Parathyroid adenoma (tissue), 2 donors: ENCODE measurements at regions not wholly inside any gene's neighbourhood (a gene's known extent, or its start where the extent isn't known, plus 50 kb on each side); places are given as distances from the start of the nearest gene placed in this dataset.

Source experiments
- H2AFZ ChIP-seq: fragments of 300-600 bp; sonication (generic); one replicate; pipeline ENCODE4 v1.7.0; 2017; ENCODE audit warnings: antibody characterized with exemption, mild to moderate bottlenecking
- H3K27ac ChIP-seq: fragments of 300-600 bp; sonication (generic); one replicate; pipeline ENCODE4 v1.7.0; 2017
- H3K27me3 ChIP-seq: fragments of 300-600 bp; sonication (generic); one replicate; pipeline ENCODE4 v1.7.0; 2017; ENCODE audit warnings: low read length; ENCODE audit not compliant: control insufficient read depth, insufficient read depth
- H3K36me3 ChIP-seq: fragments of 300-600 bp; sonication (generic); one replicate; pipeline ENCODE4 v1.7.0; 2017; ENCODE audit warnings: low read length; ENCODE audit not compliant: control insufficient read depth, insufficient read depth
- H3K4me1 ChIP-seq: fragments of 300-600 bp; sonication (generic); one replicate; pipeline ENCODE4 v1.7.0; 2017; ENCODE audit warnings: control low read depth
- H3K4me2 ChIP-seq: fragments of 300-600 bp; sonication (generic); one replicate; pipeline ENCODE4 v1.7.0; 2017; ENCODE audit warnings: low read length
- H3K4me3 ChIP-seq: fragments of 300-600 bp; sonication (generic); one replicate; pipeline ENCODE4 v1.7.0; 2017; ENCODE audit warnings: low read depth, low read length
- H3K79me2 ChIP-seq: fragments of 300-600 bp; sonication (generic); one replicate; pipeline ENCODE4 v1.7.0; 2017; ENCODE audit warnings: control low read depth
- H3K9ac ChIP-seq: fragments of 300-600 bp; sonication (generic); one replicate; pipeline ENCODE4 v1.7.0; 2017; ENCODE audit warnings: mild to moderate bottlenecking
- H3K9me3 ChIP-seq: fragments of 300-600 bp; sonication (generic); one replicate; pipeline ENCODE4 v1.7.0; 2017; ENCODE audit warnings: low read length; ENCODE audit not compliant: control insufficient read depth
- CTCF ChIP-seq: fragments of 300-600 bp; sonication (generic); IDR thresholded peaks from one replicate; pipeline ENCODE4 v1.7.0; 2017; ENCODE audit warnings: antibody characterized with exemption, mild to moderate bottlenecking
- donor health status: primary hyperparathyroidism.

GRCh38 chr11:80698637-80699036, 1257.8 kb upstream of the TENM4 start:
- H3K36me3 ChIP-seq: no peaks in the 10 kb centered on the region
- H3K79me2 ChIP-seq: no peaks in the 10 kb centered on the region
- TF ChIP-seq CTCF: no peak
- no peaks in the 10 kb centered on the region for H3K9me3 ChIP-seq
- no peaks in the 10 kb centered on the region for H3K4me1 ChIP-seq
- H3K4me3 ChIP-seq: no peak overlapping the region
- H2AFZ ChIP-seq: no peak overlapping the region
- H3K4me2 ChIP-seq: no peak overlapping the region
- H3K27ac ChIP-seq: no peak overlapping the region
- no peaks in the 10 kb centered on the region for H3K27me3 ChIP-seq
- no peak overlapping the region for H3K9ac ChIP-seq

GRCh38 chr11:80694385-80694784, 1253.6 kb upstream of the TENM4 start:
- no peak overlapping the region for H3K4me3 ChIP-seq
- H3K9ac ChIP-seq: no peak overlapping the region
- no peak overlapping the region for H3K4me2 ChIP-seq
- no peaks in the 10 kb centered on the region for H3K27me3 ChIP-seq
- no peaks in the 10 kb centered on the region for H3K9me3 ChIP-seq
- TF ChIP-seq CTCF: no peak
- H2AFZ ChIP-seq: no peak overlapping the region
- no peaks in the 10 kb centered on the region for H3K36me3 ChIP-seq
- no peaks in the 10 kb centered on the region for H3K4me1 ChIP-seq
- H3K27ac ChIP-seq: no peak overlapping the region
- no peaks in the 10 kb centered on the region for H3K79me2 ChIP-seq

- Histone ChIP-seq H3K27ac (no peak overlapping the region), H3K9ac (no peak overlapping the region), H3K4me2 (no peak overlapping the region), H3K36me3 (no peaks in the 10 kb centered on the region), H3K27me3 (no peaks in the 10 kb centered on the region), H2AFZ (no peak overlapping the region), H3K4me3 (no peak overlapping the region), H3K9me3 (no peaks in the 10 kb centered on the region), H3K79me2 (no peaks in the 10 kb centered on the region), H3K4me1 (no peaks in the 10 kb centered on the region)
- no peak for TF ChIP-seq CTCF
These were observed 1247.1 kb upstream of the TENM4 start for GRCh38 chr11:80687941-80688340.

GRCh38 chr11:80686889-80687288, 1246.1 kb upstream of the TENM4 start:
- H3K4me1 ChIP-seq: no peaks in the 10 kb centered on the region
- no peaks in the 10 kb centered on the region for H3K27me3 ChIP-seq
- H3K36me3 ChIP-seq: no peaks in the 10 kb centered on the region
- H3K4me3 ChIP-seq: no peak overlapping the region
- no peak overlapping the region for H3K9ac ChIP-seq
- no peaks in the 10 kb centered on the region for H3K9me3 ChIP-seq
- no peak overlapping the region for H3K27ac ChIP-seq
- no peak for TF ChIP-seq CTCF
- no peaks in the 10 kb centered on the region for H3K79me2 ChIP-seq
- H3K4me2 ChIP-seq: no peak overlapping the region
- H2AFZ ChIP-seq: no peak overlapping the region

GRCh38 chr11:80673566-80673965, 1232.7 kb upstream of the TENM4 start:
- H3K9ac ChIP-seq: no peak overlapping the region
- H2AFZ ChIP-seq: no peak overlapping the region
- no peaks in the 10 kb centered on the region for H3K79me2 ChIP-seq
- no peaks in the 10 kb centered on the region for H3K9me3 ChIP-seq
- H3K27me3 ChIP-seq: no peaks in the 10 kb centered on the region
- no peaks in the 10 kb centered on the region for H3K36me3 ChIP-seq
- no peak overlapping the region for H3K27ac ChIP-seq
- no peak for TF ChIP-seq CTCF
- H3K4me3 ChIP-seq: no peak overlapping the region
- H3K4me2 ChIP-seq: no peak overlapping the region
- H3K4me1 ChIP-seq: no peaks in the 10 kb centered on the region
